Activated naive CD4-positive, alpha-beta T cell (primary cell): ENCODE measurements at regions not wholly inside any gene's neighbourhood (a gene's known extent, or its start where the extent isn't known, plus 50 kb on each side); places are given as distances from the start of the nearest gene placed in this dataset.
"Not testable (repeated sequence)": the region's sequence is repeated elsewhere in the genome, so short reads cannot be mapped to it uniquely, and the experiment has no call there.

Source experiments
- DNase-seq, 4 experiments: peaks; one replicate each; lab custom pipeline; 2025; lab: John Stamatoyannopoulos, UW

GRCh38 chr15:77862651-77863104 is 214.8 kb downstream of the TBC1D2B start:
- DNase-seq = no peak

GRCh38 chr15:77861997-77862635 is 215.4 kb downstream of the TBC1D2B start:
- not testable (repeated sequence) for DNase-seq

DNA sequence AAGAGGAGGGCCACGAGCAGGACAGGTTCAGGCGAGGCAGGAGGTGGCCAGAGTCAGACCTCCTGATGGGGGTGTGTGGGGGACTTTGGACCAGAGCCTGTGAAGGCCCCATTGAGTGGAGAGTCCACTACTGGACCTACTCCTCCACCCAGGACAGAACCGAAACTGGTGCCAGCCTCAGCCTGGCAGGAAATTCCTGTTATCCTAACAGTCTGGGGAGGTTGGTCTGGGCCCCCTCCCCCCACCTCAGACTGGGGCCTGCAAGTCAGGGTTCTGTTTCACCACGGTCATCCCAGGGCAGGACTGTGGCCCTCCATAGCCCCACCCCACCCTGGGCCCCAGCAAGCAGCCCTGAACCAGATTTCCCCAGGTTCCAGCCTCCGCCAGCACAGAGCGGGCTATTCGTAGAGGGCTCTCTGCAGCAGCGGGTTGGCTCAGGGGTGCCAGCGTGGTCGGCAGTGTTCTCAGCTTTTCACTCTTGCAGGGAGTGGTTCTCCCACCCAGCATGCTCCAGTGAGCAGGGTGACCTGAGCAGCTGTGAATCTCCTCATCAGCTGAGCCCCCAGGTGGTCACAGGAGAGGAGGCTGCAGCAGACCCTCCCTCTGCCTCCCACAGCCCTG is 217.3 kb downstream of the TBC1D2B start:
- no peak for DNase-seq

- no peak for DNase-seq
Measured at GRCh38 chr15:77859491-77860060, 217.9 kb downstream of the TBC1D2B start.

DNA sequence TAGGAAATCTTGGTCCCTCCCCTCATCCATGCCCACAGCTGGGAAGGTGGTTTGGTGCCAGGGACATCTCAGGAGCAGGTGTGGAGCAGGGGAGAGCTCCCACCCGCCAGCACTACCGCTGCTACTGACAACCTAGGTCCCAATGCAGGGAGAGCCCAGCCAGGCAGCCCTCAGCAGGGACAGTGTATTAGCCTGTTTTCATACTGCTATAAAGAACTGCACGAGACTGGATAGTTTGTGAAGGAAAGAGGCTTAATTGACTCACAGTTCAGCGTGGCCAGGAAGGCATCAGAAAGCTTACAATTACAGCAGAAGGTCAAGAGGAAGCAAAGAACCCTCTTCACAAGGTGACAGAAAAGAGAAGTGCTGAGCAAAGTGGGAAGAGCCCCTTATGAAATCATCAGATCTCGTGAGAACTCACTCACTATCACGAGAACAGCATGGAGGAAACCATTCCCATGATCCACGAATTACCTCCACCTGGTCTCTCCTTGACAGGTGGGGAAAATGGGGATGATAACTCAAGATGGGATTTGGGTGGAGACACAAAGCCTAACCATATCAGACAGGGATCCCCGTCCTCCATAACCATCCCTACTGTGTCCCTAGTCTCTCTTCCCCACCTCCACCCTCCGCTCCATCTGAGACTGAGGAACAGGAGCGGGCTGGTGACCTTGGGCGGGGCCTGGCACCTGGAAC is 218.6 kb downstream of the TBC1D2B start:
- no peak for DNase-seq

DNA sequence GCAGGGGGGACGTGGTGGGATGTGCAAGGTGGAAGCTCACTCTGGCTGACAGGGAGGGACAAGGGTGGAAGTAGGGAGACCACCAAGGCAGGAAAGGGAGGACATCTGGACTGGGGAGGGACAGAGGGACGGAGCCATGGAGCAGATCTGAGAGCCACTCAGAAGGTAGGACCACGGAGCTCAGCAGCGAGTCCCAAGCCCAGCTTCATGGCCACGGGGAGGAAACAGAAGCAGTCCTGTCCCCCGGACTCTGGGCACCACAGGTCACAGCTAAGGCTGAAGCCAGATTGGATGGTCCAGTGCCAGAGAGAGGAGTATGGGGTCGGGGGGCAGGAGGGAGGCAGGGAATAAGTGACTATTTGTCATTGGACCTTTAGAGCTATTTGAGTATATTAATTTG is 220.1 kb downstream of the TBC1D2B start:
- DNase-seq = no peak

DNA sequence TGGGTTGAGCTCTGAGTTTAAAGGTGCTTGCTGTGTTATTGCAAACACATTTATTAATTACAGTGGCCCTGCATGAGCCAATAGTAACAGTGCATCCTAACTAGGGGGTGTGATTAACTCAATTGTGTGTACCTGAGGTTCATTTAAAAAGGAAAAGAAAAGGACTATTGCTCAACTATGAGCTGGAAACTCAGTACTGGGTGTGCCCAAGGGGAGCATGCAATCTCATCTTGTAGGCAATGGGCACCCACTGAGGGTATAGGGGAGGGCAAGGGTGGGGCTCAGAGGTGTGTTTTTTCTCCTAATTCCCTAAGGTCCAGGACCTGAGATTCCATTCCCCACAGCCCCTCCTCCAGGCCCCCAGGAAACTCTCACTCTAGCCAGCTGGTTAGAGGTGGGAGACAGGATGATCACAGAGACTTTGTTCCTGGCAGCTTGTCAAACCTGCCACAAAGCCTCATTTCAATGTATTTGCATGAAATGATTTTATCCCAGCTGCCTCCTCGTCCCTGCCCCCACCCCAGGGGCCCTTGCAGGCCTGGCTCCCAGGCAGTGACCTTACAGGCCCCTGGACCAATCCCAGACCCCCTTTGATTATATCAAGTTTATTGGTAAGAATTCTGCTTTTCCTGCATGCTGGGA is 220.7 kb downstream of the TBC1D2B start:
- DNase-seq = no peak

DNA sequence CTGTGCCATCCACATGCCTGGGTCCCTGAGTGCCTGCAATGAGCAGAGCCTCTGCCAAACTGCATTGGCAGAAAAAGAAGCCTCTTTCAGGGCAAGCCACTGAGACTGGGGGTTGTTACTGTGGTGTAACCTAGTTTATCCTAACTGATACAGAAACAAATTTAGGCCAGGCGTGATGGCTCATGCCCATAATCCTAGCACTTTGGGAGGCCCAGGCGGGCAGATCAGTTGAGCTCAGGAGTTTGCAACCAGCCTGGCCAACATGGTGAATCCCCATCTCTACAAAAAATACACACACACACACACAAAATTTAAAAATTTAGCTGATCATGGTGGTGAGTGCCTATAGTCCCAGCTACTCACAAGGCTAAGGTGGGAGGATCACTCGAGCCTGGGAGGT is 221.6 kb downstream of the TBC1D2B start:
- no peak for DNase-seq

GRCh38 chr15:77854980-77855379 is 222.3 kb upstream of the LINGO1 start:
- no peak for DNase-seq

GRCh38 chr15:77853910-77854309 is 221.2 kb upstream of the LINGO1 start:
- no peak for DNase-seq

DNA sequence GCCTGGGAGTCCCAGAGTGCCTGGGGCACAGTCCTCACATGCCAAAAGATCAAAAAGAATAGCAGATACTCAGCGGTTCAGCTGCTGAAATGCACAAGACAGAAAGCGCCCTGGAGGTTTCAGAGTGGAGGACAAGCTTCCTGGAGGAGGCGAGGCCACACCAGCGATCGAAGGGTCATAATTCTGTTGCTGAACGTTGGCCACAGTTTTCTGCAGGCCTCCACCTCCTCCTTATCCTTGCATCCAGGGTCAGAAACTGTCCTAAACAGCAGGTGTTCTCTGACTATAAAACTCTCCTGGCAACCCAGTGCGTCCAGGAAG is 220.3 kb upstream of the LINGO1 start:
- DNase-seq = no peak

DNA sequence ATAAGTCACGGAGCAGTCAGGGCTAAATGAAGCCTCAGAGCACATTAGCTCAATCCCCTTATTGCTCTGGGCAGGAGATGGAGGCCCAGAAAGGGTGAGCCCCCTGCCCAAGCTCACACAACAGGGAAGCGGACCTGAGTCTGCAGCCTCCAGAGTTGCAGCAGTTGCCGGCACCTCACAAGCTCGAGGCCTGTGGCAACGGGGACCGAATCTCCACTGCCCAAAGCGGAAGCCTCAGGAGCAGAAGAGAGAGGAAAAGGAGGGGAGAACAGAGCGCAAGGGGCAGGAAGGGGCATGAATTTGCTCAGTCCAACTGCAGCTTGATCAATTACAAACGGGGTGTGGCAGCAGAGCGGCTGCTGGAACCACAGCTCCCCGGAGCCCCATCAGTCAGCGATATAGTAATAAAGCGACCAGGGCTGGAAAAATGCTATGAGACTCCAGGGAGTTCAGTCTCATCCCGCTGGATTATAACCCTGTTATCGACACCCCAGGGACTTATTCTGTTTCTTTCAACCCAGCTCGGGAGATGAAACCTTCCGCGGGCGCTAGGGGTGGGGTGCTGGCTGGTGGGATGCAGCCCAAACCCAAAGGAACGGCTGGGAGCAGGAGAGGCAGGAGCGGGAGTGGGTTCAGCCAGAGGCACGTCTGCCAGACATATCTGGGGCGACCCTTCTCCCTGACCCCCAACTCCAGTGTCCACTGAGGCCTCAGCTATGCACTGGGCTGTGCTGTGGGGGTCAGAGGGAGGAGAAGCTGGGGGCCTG is 219.7 kb upstream of the LINGO1 start:
- DNase-seq = no peak

- DNase-seq = no peak
Measured at GRCh38 chr15:77851691-77852090, 219.0 kb upstream of the LINGO1 start.

- no peak for DNase-seq
Measured at GRCh38 chr15:77851086-77851485, 218.4 kb upstream of the LINGO1 start.

DNA sequence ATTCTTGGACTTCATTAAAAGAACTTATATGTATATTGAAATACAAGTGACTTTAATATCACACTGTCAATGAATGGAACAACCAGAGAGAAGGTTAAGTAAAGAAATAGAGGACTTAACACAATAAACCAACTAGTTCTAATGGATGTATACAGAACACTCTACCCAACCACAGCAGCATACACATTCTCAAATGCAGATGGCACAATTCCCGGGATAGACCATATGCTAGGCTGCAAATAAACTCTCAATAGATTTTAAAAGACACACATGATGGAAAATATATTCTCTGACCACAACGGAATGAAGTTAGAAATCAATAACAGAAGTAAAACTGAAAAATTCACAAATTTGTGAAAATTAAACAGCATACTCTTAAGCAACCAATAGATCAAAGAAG is 214.3 kb upstream of the LINGO1 start:
- no peak for DNase-seq

DNA sequence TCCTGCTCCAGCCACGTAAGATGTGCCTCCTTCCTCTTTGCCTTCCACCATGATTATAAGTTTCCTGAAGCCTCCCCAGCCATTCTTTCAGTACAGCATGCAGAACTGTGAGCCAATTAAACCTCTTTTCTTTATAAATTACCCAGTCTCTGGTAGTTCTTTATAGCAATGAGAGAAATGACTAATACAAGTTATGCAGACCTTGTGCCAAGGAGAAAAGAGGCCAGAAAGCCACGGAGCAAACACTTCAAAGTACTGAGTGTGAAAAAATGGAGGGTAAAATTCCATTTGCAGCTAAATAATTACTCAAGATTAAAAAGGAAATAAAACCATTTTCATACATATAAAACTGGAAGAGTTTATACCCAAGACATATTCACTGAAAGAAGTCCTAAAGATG is 213.6 kb upstream of the LINGO1 start:
- no peak for DNase-seq

DNA sequence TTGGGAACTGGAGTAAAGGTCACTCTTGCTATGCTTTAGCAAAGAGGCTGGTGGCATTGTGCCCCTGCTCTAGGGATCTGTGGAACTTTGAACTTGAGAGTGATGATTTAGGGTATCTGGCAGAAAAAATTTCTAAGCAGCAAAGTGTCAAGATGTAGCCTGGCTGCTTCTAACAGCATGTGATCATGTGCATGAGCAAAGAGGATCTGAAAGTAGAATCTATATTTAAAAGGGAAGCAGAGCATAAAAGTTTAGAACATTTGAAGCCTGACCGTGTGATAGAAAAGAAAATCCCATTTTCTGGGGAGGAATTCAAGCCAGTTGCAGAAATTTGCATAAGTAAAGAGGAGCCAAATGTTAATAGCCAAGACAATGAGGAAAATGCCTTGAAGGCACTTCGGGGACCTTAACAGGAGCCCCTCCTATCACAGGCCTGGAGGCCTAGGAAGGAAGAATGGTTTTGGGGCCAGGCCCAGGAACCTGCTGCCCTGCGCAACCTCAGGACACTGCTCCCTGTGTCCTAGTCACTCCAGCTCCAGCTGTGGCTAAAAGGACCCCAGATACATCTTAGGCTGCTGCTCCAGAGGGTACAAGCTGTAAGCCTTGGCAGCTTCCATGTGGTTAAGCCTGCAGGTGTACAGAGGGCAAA is 212.2 kb upstream of the LINGO1 start:
- DNase-seq = no peak

DNA sequence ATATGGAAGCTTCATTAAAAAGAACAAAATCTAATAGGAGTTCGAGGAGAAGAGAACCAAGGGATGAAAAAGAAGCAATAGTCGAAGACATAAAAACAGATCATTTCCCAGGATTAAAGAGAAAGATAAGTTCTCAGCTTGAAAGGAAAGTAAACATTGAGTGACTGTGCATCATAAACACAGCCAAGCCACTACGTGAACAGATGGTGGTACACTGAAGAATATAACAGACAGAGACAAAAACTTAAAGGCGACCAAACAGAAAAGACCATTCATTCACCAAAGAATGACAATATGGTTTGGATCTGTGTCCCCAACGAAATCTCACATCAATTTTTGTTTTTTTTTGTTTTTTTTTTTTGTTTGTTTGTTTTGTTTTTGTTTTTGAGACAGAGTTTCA is 210.8 kb upstream of the LINGO1 start:
- DNase-seq = no peak

DNA sequence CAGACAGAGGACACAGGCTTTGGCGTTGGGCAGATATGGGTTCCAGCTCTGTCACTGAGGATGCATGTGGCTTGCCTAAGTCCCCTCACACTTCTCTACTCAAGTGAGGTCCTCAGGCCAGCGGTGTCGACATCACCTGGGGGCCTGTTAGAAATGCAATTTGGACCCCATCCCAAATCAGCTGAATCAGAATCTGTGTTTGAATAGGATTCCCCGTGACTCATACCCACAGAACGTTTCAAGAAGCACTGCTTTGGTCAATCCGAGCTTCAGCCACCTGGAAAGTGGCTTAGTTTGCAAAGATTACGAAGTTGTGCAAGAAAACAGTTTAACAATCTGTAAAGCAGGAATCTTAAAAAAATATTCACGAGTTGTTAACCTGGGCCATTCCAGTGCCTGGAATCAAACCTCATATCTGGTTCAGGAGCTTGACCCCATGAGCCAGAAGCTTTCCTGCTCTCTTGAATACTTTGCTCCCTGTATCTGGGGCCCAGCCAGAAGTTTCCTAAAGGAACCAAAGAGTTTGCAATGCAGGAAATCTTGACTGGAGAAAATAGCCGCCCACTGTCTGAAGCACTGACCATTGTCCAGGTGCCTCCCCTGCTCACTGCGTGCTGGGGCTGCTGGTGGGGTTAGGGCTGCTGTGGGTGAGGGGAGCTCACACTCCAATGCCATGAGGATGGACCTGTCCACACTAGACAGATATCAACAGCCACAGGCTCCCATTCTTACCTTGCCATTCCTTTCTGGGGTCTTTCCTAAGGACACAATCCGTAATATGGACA is 208.5 kb upstream of the LINGO1 start:
- DNase-seq = no peak
